Subcutaneous abdominal adipose tissue (tissue), 5 donors: ENCODE measurements at regions not wholly inside any gene's neighbourhood (a gene's known extent, or its start where the extent isn't known, plus 50 kb on each side); places are given as distances from the start of the nearest gene placed in this dataset.

Experiments
- H3K27ac ChIP-seq: one replicate; pipeline ENCODE4 v1.7.0; 2013; ENCODE audit warnings: low read depth, mild to moderate bottlenecking, inconsistent platforms, low read length, moderate library complexity
- H3K27me3 ChIP-seq, 5 donors: one replicate each; pipeline ENCODE4 v1.7.0; 2013; ENCODE audit warnings: low read length in 5 of 5, inconsistent platforms in 1 of 5; ENCODE audit not compliant: control insufficient read depth in 5 of 5, insufficient read depth in 4 of 5
- H3K36me3 ChIP-seq, 5 donors: one replicate each; pipeline ENCODE4 v1.7.0; 2013; ENCODE audit warnings: low read length in 5 of 5; ENCODE audit not compliant: control insufficient read depth in 5 of 5, insufficient read depth in 5 of 5
- H3K4me1 ChIP-seq, 5 donors: one replicate each; pipeline ENCODE4 v1.7.0; 2013; ENCODE audit warnings: low read length in 5 of 5, mild to moderate bottlenecking in 3 of 5, moderate library complexity in 1 of 5; ENCODE audit not compliant: control insufficient read depth in 5 of 5, insufficient read depth in 5 of 5
- H3K4me3 ChIP-seq, 5 donors: one replicate each; pipeline ENCODE4 v1.7.0; 2013; ENCODE audit warnings: low read length in 5 of 5, low read depth in 1 of 5
- H3K9ac ChIP-seq, 5 donors: one replicate each; pipeline ENCODE4 v1.7.0; 2013; ENCODE audit warnings: low read length in 5 of 5, mild to moderate bottlenecking in 4 of 5, moderate library complexity in 3 of 5
- H3K9me3 ChIP-seq, 5 donors: one replicate each; pipeline ENCODE4 v1.7.0; 2013; ENCODE audit warnings: low read length in 5 of 5; ENCODE audit not compliant: control insufficient read depth in 5 of 5
- donor health status: healthy.
- donor health status: healthy.
- donor health status: healthy.
- donor health status: healthy.
- donor health status: healthy.

GRCh38 chr15:70504299-70504951 lies 258.9 kb downstream of the UACA start:
- H3K4me1 ChIP-seq: peaks cover 2 to 39% (median 28%) of the 10 kb centered on the region in 5 donors

GRCh38 chr15:70503798-70504298 lies 259.5 kb downstream of the UACA start:
- no peak overlapping the region for H3K9ac ChIP-seq
- peaks cover 0 to 6% (median 4%) of the 10 kb centered on the region in 5 donors for H3K9me3 ChIP-seq
- no peak overlapping the region for H3K27ac ChIP-seq
- H3K4me3 ChIP-seq: no peak overlapping the region
- H3K36me3 ChIP-seq: no peaks in the 10 kb centered on the region
- H3K4me1 ChIP-seq: peaks cover 2 to 34% (median 25%) of the 10 kb centered on the region in 5 donors
- peaks cover 0 to 2% (median 0%) of the 10 kb centered on the region in 5 donors for H3K27me3 ChIP-seq

More at GRCh38 chr15:70504299-70504951, 258.9 kb downstream of the UACA start:
- H3K27ac ChIP-seq: no peak overlapping the region
- no peak overlapping the region for H3K4me3 ChIP-seq
- peaks cover 0 to 2% (median 0%) of the 10 kb centered on the region in 5 donors for H3K27me3 ChIP-seq
- H3K9me3 ChIP-seq: peaks cover under 1 to 10% (median 4%) of the 10 kb centered on the region in 5 donors
- no peaks in the 10 kb centered on the region for H3K36me3 ChIP-seq
- H3K9ac ChIP-seq: no peak overlapping the region

- H3K4me1 ChIP-seq: peaks cover 2 to 31% (median 24%) of the 10 kb centered on the region in 5 donors
- H3K27ac ChIP-seq: no peak overlapping the region
- peaks cover 0 to 2% (median 0%) of the 10 kb centered on the region in 5 donors for H3K27me3 ChIP-seq
- no peak overlapping the region for H3K4me3 ChIP-seq
- H3K9ac ChIP-seq: no peak overlapping the region
- peaks cover 0 to 6% (median 4%) of the 10 kb centered on the region in 5 donors for H3K9me3 ChIP-seq
- H3K36me3 ChIP-seq: no peaks in the 10 kb centered on the region
Measured at GRCh38 chr15:70503073-70503745, 260.1 kb downstream of the UACA start.

- H3K4me3 ChIP-seq: no peak overlapping the region
- H3K27me3 ChIP-seq: peaks cover 0 to 2% (median 0%) of the 10 kb centered on the region in 5 donors
- H3K36me3 ChIP-seq: no peaks in the 10 kb centered on the region
- H3K9ac ChIP-seq: no peak overlapping the region
- peaks cover 0 to 6% (median 4%) of the 10 kb centered on the region in 5 donors for H3K9me3 ChIP-seq
- peaks cover 2 to 31% (median 24%) of the 10 kb centered on the region in 5 donors for H3K4me1 ChIP-seq
- no peak overlapping the region for H3K27ac ChIP-seq
Measured at GRCh38 chr15:70502529-70502928, 260.8 kb downstream of the UACA start.

GRCh38 chr15:70501849-70502248 lies 261.5 kb downstream of the UACA start:
- peaks cover 0 to 2% (median 0%) of the 10 kb centered on the region in 5 donors for H3K27me3 ChIP-seq
- no peak overlapping the region for H3K27ac ChIP-seq
- H3K9me3 ChIP-seq: peaks cover 0 to under 1% (median 0%) of the 10 kb centered on the region in 5 donors
- no peaks in the 10 kb centered on the region for H3K36me3 ChIP-seq
- no peak overlapping the region for H3K4me3 ChIP-seq
- H3K9ac ChIP-seq: no peak overlapping the region
- peaks cover 2 to 31% (median 24%) of the 10 kb centered on the region in 5 donors for H3K4me1 ChIP-seq

GRCh38 chr15:70501121-70501727 lies 262.1 kb downstream of the UACA start:
- H3K4me1 ChIP-seq: peaks cover 2 to 31% (median 24%) of the 10 kb centered on the region in 5 donors
- H3K9me3 ChIP-seq: no peaks in the 10 kb centered on the region
- H3K27me3 ChIP-seq: peaks cover 0 to 2% (median 0%) of the 10 kb centered on the region in 5 donors
- H3K36me3 ChIP-seq: no peaks in the 10 kb centered on the region
- no peak overlapping the region for H3K9ac ChIP-seq
- H3K4me3 ChIP-seq: no peak overlapping the region
- no peak overlapping the region for H3K27ac ChIP-seq

GRCh38 chr15:70499791-70500190 lies 263.6 kb downstream of the UACA start:
- H3K36me3 ChIP-seq: no peaks in the 10 kb centered on the region
- peaks cover 0 to 2% (median 0%) of the 10 kb centered on the region in 5 donors for H3K27me3 ChIP-seq
- H3K27ac ChIP-seq: no peak overlapping the region
- no peak overlapping the region for H3K4me3 ChIP-seq
- no peaks in the 10 kb centered on the region for H3K9me3 ChIP-seq
- H3K9ac ChIP-seq: no peak overlapping the region
- peaks cover 2 to 19% (median 17%) of the 10 kb centered on the region in 5 donors for H3K4me1 ChIP-seq

GRCh38 chr15:70498096-70498626 lies 265.2 kb downstream of the UACA start:
- Histone ChIP-seq H3K9ac (no peak overlapping the region), H3K27me3 (no peaks in the 10 kb centered on the region), H3K4me1 (peaks cover 0 to 12% (median 1%) of the 10 kb centered on the region in 5 donors), H3K4me3 (no peak overlapping the region), H3K27ac (no peak overlapping the region), H3K36me3 (no peaks in the 10 kb centered on the region), H3K9me3 (no peaks in the 10 kb centered on the region)

- Histone ChIP-seq H3K27me3 (no peaks in the 10 kb centered on the region), H3K36me3 (no peaks in the 10 kb centered on the region), H3K27ac (no peak overlapping the region), H3K9ac (no peak overlapping the region), H3K9me3 (no peaks in the 10 kb centered on the region), H3K4me1 (peaks cover 0 to 15% (median 4%) of the 10 kb centered on the region in 5 donors), H3K4me3 (no peak overlapping the region)
Measured at GRCh38 chr15:70497661-70498060, 265.7 kb downstream of the UACA start.
